Heart right ventricle (tissue), 16 donors: ENCODE measurements at regions not wholly inside any gene's neighbourhood (a gene's known extent, or its start where the extent isn't known, plus 50 kb on each side); places are given as distances from the start of the nearest gene placed in this dataset.

Experiments used
- ATAC-seq, 8 donors: fragments of 200-7000 bp; cut with Tn5 transposase; one replicate each; pipeline ENCODE4 v1.9.1; 2020; ENCODE audit warnings: mild to moderate bottlenecking in 8 of 8, moderate library complexity in 8 of 8, moderate number of reproducible peaks in 1 of 8
- DNase-seq, 2 donors: peaks; one replicate each; pipeline ENCODE4 v3.0.0-alpha.2; 2020
- H3K27ac ChIP-seq, 10 donors: fragments of 200-600 bp; sonication (generic) in 2 of 10; one replicate each; pipeline versions ENCODE4 v1.5.0 to v1.8.0; 2020 to 2022; ENCODE audit warnings: mild to moderate bottlenecking in 3 of 10
- H3K27me3 ChIP-seq, 7 donors: fragments of 200-600 bp; one replicate each; pipeline ENCODE4 v1.8.0; 2021 to 2022; ENCODE audit warnings: mild to moderate bottlenecking in 2 of 7
- H3K36me3 ChIP-seq, 9 donors: fragments of 200-600 bp; sonication (generic) in 1 of 9; one replicate each; pipeline versions ENCODE4 v1.5.0 to v1.8.0; 2020 to 2022; ENCODE audit warnings: mild to moderate bottlenecking in 2 of 9
- H3K4me1 ChIP-seq, 9 donors: fragments of 200-600 bp; sonication (generic) in 1 of 9; one replicate each; pipeline versions ENCODE4 v1.5.0 to v1.8.0; 2020 to 2022; ENCODE audit warnings: mild to moderate bottlenecking in 4 of 9
- H3K4me3 ChIP-seq, 10 donors: fragments of 200-600 bp; sonication (generic) in 2 of 10; one replicate each; pipeline versions ENCODE4 v1.5.0 to v1.8.0; 2020 to 2022; ENCODE audit warnings: mild to moderate bottlenecking in 7 of 10, moderate library complexity in 2 of 10
- H3K9me3 ChIP-seq, 11 donors: fragments of 200-600 bp in 10 of 11; sonication (generic) in 2 of 11; one replicate each; pipeline versions ENCODE4 v1.5.0 to v1.8.0; 2013 to 2022; ENCODE audit warnings: mild to moderate bottlenecking in 2 of 11, control low read depth in 1 of 11, moderate library complexity in 1 of 11
- CTCF ChIP-seq, 9 donors: fragments of 200-600 bp; sonication (generic) in 2 of 9; IDR thresholded peaks; one replicate each; pipeline versions ENCODE4 v1.5.0 to v1.8.0; 2021 to 2022; ENCODE audit warnings: antibody characterized with exemption in 9 of 9, mild to moderate bottlenecking in 5 of 9, moderate library complexity in 1 of 9
- WGBS, 2 donors: extraction: QIAGEN DNeasy Blood & Tissue Kit; methylation state at CpG; one replicate each; pipeline ENCODE4 v1.1.7; 2013; ENCODE audit warnings: inconsistent platforms in 1 of 2; 5-methylcytosine and 5-hydroxymethylcytosine counted together
- intact Hi-C, 10 donors: fragments of 100-400 bp; cut with DNase I; formaldehyde crosslinking; loops; one replicate each; pipeline versions ENCODE4 v1.11.1 to v1.14.2; 2022
- donor health status: Arrhythmogenic right ventricular cardiomyopathy.
- donor health status: ischemic (EF 13 %, LVEDD 7.1; RV severe dilation, severe dysfunction).
- donor health status: healthy with polysubstance abuse.
- donor health status: DM: no; HTN: yes; CAD: no.
- donor health status: DM: no; HTN: no; CAD: no.
- donor health status: ischemic (EF 25% LVEDD 6.9; RV normal size, moderate dysfunction).
- donor health status: ischemic (EF 25% LVEDD 5.7; RV mildly dilated, moderate dysfunction).
- donor health status: healthy.
- donor health status: DM: yes; HTN: yes; CAD: no.
- donor health status: Ischemic cardiomyopathy.
- donor health status: ischemic (EF 35%, LVEDD 5.7; RV mildly dilated, moderate dysfunction).
- donor health status: nonischemic (EF 11% LVEDD 7.7; RV severe dilation, severe dysfunction).
- donor health status: DM: yes; HTN: yes; CAD: no.
- donor health status: PGD.
- donor health status: ischemic (EF 29% LVEDD 5.4; RV normal size, mild dysfunction).
- donor health status: nonischemic (EF 23%, LVEDD 6.1; RV moderate dilation, normal function).

- DNase-seq: no peak
- no peak for ATAC-seq
- H3K4me1 ChIP-seq: peaks cover 0 to 19% (median 8%) of the 10 kb centered on the region in 9 donors
- no peak overlapping the region for H3K27ac ChIP-seq
- TF ChIP-seq CTCF (IDR thresholded peaks at IDR 0.05): no peak
- no peaks in the 10 kb centered on the region for H3K36me3 ChIP-seq
- no peaks in the 10 kb centered on the region for H3K27me3 ChIP-seq
- peaks cover 0 to 11% (median 0%) of the 10 kb centered on the region in 11 donors for H3K9me3 ChIP-seq
- no peak overlapping the region for H3K4me3 ChIP-seq
- intact Hi-C loops: no loop called here
These were observed 79.8 kb upstream of the NMNAT3 start for GRCh38 chr3:139757448-139758030.

- H3K4me1 ChIP-seq: peaks cover 0 to 13% (median 8%) of the 10 kb centered on the region in 9 donors
- intact Hi-C loops: no loop called here
- DNase-seq (no peak), ATAC-seq (no peak)
- H3K4me3 ChIP-seq: no peak overlapping the region
- no peak overlapping the region for H3K27ac ChIP-seq
- H3K36me3 ChIP-seq: no peaks in the 10 kb centered on the region
- WGBS, 2 donors: 82% methylated on average over 3 of the region's 3 CpGs
- H3K9me3 ChIP-seq: peaks cover 0 to 18% (median 0%) of the 10 kb centered on the region in 11 donors
- no peak for TF ChIP-seq CTCF (IDR thresholded peaks at IDR 0.05)
- H3K27me3 ChIP-seq: no peaks in the 10 kb centered on the region
These were observed 78.8 kb upstream of the NMNAT3 start for GRCh38 chr3:139756529-139757103.

GRCh38 chr3:139755551-139755950 is 77.8 kb upstream of the NMNAT3 start:
- H3K4me1 ChIP-seq: peaks cover 0 to 13% (median 8%) of the 10 kb centered on the region in 9 donors
- intact Hi-C loops: no loop called here
- no peak overlapping the region for H3K27ac ChIP-seq
- TF ChIP-seq CTCF (IDR thresholded peaks at IDR 0.05): no peak
- peaks cover 0 to 20% (median 3%) of the 10 kb centered on the region in 11 donors for H3K9me3 ChIP-seq
- no peaks in the 10 kb centered on the region for H3K36me3 ChIP-seq
- ATAC-seq: no peak
- WGBS, 2 donors: 88 to 91% methylated on average over 3 of the region's 3 CpGs
- no peak overlapping the region for H3K4me3 ChIP-seq
- no peaks in the 10 kb centered on the region for H3K27me3 ChIP-seq
- no peak for DNase-seq

- DNase-seq: no peak
These were observed 74.0 kb upstream of the NMNAT3 start for GRCh38 chr3:139751789-139752188.

More at GRCh38 chr3:139751789-139752188, 74.0 kb upstream of the NMNAT3 start:
- Histone ChIP-seq H3K27me3 (no peaks in the 10 kb centered on the region), H3K4me1 (no peaks in the 10 kb centered on the region), H3K4me3 (no peak overlapping the region), H3K27ac (no peak overlapping the region), H3K9me3 (peaks cover 0 to 49% (median 8%) of the 10 kb centered on the region in 11 donors), H3K36me3 (no peaks in the 10 kb centered on the region)
- ATAC-seq: no peak
- TF ChIP-seq CTCF (IDR thresholded peaks at IDR 0.05): no peak
- intact Hi-C loops: no loop called here
- 39 to 41% methylated on average over 2 of the region's 2 CpGs for WGBS, 2 donors
